Kidney epithelial cell (primary cell): ENCODE measurements at regions not wholly inside any gene's neighbourhood (a gene's known extent, or its start where the extent isn't known, plus 50 kb on each side); places are given as distances from the start of the nearest gene placed in this dataset.

Experiments
- DNase-seq: peaks from one replicate; pipeline ENCODE4 v3.0.0-alpha.2; 2010; ENCODE audit warnings: low read depth
- H3K27me3 ChIP-seq: 2 replicates; pipeline ENCODE4 v1.6.0; 2011; ENCODE audit warnings: low read length; ENCODE audit not compliant: control insufficient read depth, insufficient read depth
- H3K36me3 ChIP-seq: 2 replicates; pipeline ENCODE4 v1.5.1; 2011; ENCODE audit warnings: low read length; ENCODE audit not compliant: control insufficient read depth, insufficient read depth
- H3K4me3 ChIP-seq: 2 replicates; pipeline ENCODE4 v1.5.1; 2011; ENCODE audit warnings: low read depth, mild to moderate bottlenecking, control low read depth, low read length
- CTCF ChIP-seq: IDR thresholded peaks from 2 replicates; pipeline ENCODE4 v1.5.1; 2011; ENCODE audit warnings: mild to moderate bottlenecking, moderate library complexity, low read length, control low read depth, inconsistent platforms; ENCODE audit not compliant: insufficient read depth, poor library complexity, severe bottlenecking

- no peaks in the 10 kb centered on the region for H3K27me3 ChIP-seq
- no peak overlapping the region for H3K4me3 ChIP-seq
- no peaks in the 10 kb centered on the region for H3K36me3 ChIP-seq
- DNase-seq = no peak
- no peak for TF ChIP-seq CTCF
Observed at GRCh38 chr18:49716035-49716434, 97.3 kb downstream of the ACAA2 start.

- DNase-seq = no peak
- Histone ChIP-seq H3K27me3 (no peaks in the 10 kb centered on the region), H3K36me3 (no peaks in the 10 kb centered on the region), H3K4me3 (no peak overlapping the region)
- TF ChIP-seq CTCF = no peak
Observed at GRCh38 chr18:49709347-49709690, 104.0 kb downstream of the ACAA2 start.

GRCh38 chr18:49708662-49709346, 104.5 kb downstream of the ACAA2 start:
- no peak for DNase-seq
- no peaks in the 10 kb centered on the region for H3K36me3 ChIP-seq
- no peak overlapping the region for H3K4me3 ChIP-seq
- H3K27me3 ChIP-seq = no peaks in the 10 kb centered on the region
- TF ChIP-seq CTCF = no peak

- Histone ChIP-seq H3K27me3 (no peaks in the 10 kb centered on the region), H3K36me3 (no peaks in the 10 kb centered on the region), H3K4me3 (no peak overlapping the region)
- TF ChIP-seq CTCF = no peak
- DNase-seq = no peak
Observed at GRCh38 chr18:49707599-49707998, 105.7 kb downstream of the ACAA2 start.

- Histone ChIP-seq H3K36me3 (no peaks in the 10 kb centered on the region), H3K4me3 (no peak overlapping the region), H3K27me3 (no peaks in the 10 kb centered on the region)
- DNase-seq = no peak
- no peak for TF ChIP-seq CTCF
Observed at GRCh38 chr18:49704334-49704733, 109.0 kb downstream of the ACAA2 start.

- no peak for TF ChIP-seq CTCF
- no peak for DNase-seq
- no peaks in the 10 kb centered on the region for H3K27me3 ChIP-seq
- H3K4me3 ChIP-seq = no peak overlapping the region
- H3K36me3 ChIP-seq = no peaks in the 10 kb centered on the region
Observed at GRCh38 chr18:49701190-49701589, 112.1 kb downstream of the ACAA2 start.
